Brain pericyte (primary cell): ENCODE measurements at regions not wholly inside any gene's neighbourhood (a gene's known extent, or its start where the extent isn't known, plus 50 kb on each side); places are given as distances from the start of the nearest gene placed in this dataset.

Source experiments
- DNase-seq: peaks from one replicate; pipeline ENCODE4 v3.0.0-alpha.2; 2012; ENCODE audit warnings: low read depth, low spot score

DNA sequence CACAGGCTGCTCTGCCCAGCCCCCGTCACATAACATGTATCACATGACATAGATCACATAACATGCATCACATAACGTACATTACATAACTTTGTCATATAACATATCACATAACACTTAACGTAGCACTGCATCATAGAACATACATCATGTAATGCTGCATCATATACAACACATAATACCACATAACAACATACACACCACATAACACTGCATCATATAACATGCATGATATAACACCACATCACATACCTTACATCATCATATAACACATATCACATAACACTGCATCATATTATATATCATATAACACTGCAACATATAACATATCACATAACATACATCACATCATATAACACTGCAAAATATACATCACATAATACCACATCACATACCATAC lies 83.8 kb downstream of the AXIN2 start:
- no peak for DNase-seq

DNA sequence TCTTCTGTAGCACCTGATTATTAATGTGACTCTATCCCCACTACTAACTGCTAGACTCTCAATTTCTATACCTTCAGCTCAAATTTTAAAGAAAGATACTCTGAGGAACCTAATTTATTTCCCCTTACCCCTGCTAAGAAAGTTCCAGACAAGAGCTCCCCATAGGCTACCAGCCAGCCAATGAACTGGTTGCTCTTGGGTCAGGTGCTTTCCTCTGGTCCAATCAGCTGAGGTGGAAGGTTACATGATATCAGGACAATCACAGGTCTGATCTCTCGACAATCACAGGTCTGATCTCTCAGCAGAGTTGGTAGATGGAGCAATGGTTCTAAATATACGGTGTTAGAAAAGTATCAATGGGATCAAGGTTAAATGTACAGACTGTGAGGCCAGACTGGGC lies 86.8 kb downstream of the AXIN2 start:
- DNase-seq: no peak

DNA sequence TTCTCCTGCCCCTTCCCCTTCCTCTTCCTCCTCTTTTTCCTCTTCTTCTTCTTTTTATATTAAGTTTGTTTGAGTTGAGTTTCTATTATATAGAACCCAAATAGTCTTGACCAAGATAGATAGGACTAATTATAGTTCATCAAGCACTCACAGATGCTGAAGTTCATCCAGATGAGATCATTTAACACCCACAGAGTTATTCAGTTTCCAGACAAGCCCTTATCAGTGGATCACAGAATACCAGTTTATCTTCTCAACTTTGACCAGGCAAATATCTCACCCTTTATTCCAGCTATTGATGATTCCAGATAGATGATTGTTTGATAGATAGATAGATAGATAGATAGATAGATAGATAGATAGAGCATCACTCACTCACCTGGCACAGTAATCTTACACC lies 87.5 kb downstream of the AXIN2 start:
- no peak for DNase-seq

DNA sequence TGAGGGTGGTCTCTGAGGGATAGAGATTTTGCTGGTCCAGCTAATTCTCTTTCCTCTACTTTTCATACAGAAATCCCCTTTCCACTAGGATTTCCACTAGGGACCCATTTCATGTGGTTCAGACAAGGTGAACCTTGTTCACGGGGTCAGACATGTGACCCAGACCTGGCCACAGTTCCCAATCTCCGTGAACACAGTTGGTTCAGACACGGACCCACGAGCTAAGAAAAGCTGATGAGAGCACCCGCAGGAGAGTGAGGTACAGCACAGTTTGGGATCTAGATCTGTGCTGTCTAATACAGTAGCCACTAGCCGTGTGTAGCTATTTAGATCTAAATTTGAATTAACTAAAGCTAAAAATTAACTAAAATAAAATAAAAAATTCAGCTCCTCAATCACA lies 88.1 kb downstream of the AXIN2 start:
- DNase-seq: no peak

DNA sequence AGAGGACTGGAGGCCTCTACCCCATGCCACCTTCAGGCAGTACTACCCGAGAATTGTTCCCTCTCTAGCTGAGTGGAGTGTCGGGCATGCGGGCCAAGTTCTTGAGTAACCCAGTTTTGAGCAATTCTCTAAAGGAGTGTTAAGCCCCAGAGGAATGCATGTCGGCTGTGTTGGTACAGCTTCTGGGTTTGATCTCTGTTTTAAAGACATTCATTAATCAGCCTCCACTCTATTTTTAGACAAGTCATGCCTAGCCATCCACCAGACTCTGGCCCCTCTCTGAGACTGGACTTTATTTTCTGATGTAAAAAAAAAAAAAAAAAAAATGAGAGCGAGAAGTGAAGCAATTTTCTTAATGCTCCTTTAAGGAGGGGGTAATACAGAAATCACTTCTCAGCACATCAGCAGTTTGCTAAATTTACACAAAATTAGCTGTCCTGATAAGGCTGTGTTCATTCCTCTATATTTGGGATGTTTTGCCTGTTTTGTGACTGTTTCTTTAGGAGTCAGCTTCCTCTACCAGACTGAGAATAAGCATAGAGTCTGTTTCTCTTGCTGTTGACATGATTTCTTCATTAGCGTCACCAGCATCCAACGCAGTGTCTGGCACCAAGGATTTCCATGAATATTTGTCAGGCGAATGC lies 88.7 kb downstream of the AXIN2 start:
- DNase-seq: no peak

DNA sequence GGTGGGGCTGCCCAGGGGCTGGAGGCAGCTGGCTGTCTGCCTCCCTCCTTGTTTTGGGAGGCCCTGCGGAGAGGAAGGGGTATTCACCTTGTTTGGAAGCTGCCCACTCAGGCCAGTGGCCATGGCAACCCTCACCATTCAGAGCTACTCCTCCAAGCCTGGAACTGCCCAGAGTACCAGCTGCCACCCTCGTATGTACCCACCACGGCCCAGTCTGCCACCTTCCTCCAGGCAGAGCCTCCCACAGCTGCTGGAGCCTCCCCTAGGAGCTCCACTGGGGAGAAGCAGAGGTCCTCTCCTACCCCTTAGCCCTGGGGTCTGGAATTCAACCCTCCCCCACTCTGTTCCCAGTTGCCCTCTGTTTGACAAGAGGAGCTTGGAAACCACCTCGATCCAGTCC lies 90.7 kb downstream of the AXIN2 start:
- no peak for DNase-seq

DNA sequence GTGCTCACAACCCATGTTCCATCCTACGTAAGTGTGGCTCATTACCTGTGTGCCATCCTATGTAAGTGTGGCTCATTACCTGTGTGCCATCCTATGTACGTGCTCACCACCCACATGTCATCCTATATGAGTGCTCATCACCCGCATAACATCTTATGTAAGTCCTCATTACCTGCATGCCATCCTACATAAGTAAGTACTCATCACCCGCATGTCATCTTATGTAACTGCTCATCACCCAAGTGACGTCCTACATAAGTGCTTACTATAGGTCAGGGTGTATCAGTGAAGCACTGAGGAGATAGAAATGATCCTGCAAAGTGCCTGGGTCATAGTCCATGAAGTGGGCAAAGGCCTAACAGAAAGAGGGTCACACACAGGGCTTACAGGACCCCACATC lies 93.1 kb downstream of the AXIN2 start:
- DNase-seq: no peak

DNA sequence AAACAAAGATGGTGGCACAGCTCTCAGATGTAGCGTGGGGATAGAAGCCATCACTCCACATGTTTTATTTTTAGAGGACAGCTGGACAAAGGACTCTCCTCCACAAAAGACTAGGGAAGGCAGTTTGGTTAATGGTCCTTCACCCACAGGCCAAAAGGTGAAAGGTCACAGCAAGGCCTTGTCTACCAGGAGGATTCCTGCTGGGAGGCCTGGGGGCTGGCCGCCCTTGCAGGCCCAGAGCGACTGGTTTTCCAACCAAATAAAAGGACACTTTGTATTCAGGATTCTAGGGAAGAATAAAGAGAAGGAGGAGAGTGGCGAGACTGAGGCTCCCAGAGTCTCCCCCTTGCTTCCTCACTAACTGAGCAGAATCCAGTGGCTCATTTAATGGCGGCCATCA lies 94.3 kb downstream of the AXIN2 start:
- DNase-seq: no peak

DNA sequence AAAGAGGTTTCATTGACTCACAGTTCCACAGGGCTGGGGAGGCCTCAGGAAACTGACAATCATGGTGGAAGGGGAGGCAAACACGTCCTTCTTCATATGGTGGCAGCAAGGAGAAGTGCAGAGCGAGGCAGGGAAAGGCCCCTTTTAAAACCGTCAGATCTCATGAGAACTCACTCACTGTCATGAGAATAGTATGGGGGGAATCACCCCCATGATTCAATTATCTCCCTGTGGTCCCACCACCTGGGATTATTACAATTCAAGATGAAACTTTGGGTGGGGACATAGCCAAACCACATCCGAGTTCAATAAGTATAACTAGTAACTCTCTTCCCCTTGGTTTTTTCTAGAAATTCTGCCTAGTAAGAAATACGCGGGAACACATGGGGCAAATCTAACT lies 94.9 kb downstream of the AXIN2 start:
- no peak for DNase-seq

DNA sequence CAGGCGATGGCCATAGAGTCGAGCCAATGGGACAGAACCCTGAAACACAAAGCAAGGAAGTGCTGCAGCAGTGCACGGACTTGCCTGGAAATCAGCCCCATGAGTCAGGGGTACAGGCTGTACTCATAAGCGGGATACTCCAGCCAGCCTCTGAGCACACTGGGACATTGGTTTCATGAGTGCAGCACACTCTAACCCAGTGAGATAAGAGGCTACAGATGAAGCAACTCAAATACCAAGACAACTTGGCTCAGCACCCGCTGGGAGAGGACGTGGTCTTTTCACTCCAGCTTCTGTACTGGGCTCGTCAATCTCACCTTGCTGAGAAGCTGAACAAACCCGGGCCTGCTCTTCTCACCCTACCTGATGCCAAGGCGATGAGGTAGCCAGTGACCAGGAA lies 98.2 kb downstream of the AXIN2 start:
- DNase-seq: no peak

DNA sequence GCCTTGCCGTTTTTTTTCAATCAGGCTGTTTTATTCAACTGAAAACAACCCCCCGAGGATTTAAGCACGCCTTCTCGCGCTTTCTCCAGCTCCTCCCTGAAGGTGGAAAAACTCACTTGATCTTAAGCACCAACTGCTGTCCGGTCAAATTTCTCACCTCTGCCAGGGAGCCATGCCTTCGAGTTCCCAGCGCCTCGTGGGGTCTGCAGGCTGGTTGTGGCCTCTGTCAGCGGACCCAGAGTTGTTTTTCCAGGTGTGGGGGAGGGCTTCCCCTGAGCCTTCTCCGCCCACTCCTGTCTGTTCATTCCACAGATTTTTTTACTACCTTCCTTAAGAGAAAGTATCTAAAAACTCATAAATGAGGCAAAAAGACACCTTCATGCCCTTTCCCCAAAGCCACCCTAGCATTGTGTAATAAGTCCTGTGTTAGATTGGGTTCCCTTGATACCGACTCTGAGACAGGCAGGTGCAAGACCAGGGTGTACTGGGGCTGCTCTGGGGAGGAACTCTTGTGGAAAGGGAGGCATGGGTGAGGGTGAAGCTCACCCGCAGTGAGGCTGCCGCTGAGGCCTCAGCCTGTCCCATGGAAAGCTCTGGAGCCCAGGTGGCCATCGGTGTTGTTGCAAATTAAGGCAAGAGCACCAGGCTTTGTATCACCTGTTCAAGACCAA lies 101.6 kb downstream of the AXIN2 start:
- no peak for DNase-seq

DNA sequence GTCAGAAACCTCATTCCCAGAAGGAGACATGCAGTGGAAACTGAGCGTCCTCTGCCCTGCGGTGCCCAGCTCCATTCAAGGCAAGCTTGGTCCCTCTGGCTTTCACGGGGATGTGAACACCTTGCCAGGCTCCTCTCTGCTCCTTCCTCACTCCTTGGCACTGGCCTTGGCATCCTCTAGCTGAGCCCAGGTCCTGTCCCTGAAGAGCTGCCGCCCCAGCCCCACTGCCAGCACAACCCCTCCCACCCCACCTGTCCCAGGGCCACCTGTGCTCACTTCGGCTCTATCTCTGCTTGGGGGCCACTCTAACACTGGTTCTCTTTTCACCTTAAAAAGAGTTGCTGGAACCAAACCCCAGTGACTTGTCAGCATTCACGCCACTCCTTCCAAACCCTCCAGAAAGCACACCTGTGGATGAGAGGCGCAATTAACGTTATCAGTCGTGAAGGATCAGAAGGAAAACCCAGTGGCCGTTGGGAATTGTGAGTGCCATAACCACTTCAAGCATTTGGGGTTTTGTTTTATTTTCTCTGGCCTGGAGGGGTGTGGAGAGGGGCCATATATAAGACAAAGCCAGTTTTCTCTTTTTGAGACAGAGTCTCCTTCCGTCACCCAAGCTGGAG lies 103.7 kb downstream of the AXIN2 start:
- DNase-seq: no peak

DNA sequence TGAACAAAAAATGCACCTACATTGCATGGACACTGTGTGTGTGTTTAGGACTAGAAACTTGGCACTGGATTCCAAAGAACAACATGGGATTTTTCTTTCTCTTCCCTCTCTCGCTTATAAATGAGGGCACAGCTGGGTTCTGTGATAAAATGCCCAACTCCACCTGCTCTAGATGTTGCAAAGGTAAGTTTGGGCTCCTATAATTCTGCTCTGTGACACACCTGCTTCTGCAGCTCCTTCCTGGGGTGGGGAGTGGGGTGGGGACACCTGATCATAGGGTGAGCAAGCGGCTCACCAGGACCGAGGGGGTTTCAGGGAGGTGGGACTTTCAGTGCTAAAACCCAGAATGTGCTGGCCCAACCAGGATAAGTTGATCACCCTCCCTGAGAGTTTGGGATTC lies 104.3 kb downstream of the AXIN2 start:
- DNase-seq: no peak

DNA sequence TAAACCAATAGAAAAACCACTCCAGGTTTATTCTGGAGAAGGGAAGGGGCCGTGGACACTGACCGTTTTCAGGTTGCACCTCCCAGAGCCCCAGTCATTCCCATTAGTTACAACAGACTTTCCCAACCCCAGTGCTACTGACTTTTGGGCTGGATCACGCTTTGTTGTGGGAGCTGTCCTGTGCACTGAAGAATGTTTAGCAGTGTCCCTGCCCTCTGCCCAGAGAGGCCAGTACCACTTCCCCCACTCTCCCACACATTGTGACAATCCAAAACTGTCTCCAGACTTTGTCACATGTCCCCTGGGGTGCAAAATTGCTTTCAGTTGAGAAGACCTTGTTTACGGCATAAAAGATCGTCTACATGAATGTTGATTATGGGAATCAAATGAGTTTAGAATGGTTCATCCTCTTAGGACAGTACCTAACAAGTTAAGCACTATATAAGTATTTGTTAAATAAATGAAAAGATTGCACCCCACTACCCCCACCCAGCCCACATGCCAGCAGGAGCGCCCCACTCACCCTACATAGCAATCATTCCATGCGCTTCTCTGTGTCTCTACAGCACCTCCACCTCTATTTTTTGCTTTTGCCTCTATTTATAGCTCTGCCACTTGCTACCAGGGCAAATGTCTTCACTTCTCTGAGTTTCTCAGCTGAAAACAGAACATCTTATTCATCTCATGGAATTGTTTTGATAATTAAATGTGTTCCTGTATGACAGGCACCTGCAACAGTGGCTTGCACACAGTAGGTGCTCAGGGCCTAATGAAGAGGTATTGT lies 104.9 kb downstream of the AXIN2 start:
- DNase-seq: no peak

DNA sequence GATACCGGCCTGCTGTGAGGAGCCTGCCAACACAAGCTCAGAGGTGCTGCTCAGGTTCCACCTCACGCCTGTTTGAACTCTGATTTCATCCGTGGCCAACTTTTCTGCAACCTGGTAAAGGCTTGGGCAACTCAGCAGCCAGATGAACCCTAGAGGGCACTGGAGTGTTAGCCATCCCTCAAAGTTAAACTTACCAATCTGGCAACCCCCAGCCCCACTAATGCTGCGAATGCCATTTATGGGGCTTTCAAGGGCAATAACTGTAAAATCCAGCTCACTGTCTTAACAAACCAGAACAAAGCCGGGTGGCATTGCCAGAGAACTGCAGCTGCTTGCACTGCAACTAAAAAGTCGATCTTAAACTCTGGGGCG lies 105.5 kb downstream of the AXIN2 start:
- DNase-seq: no peak

DNA sequence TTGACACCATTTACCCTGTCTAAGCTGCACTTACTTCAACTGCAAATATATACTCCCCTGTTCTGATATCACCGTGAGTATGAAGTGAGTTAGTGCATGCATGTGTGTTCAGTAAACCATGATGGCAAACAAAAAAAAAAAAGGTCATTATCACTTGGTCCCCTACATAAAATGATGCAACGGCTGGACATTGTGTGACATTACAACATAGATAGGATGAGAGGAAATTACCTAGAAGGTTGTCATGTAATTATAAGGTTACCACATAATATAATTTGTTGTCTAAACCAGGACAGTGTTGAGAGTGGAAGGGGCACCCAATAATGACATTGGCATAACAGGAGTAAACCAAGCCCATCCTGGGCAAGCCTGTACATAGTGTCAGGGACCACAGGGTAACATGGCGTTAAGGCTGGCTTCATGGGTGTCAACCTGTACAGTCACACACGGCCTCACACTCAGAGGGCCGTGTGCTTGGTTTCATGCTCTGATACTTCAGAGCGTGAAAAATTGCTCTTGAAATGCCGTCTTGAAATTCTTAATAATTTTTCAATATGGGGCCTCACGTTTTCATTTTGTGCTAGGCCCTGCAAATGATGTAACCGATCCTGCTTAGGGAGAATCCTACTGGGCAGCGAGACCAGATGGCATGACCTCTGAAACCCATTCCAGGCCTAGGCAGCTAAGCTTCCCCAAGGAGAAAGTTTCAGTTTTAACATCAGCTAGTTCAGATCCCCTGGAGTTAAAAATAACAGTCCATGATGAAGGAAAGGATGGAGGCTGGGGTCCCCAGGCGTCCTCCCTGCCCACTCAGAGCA lies 106.1 kb downstream of the AXIN2 start:
- no peak for DNase-seq

DNA sequence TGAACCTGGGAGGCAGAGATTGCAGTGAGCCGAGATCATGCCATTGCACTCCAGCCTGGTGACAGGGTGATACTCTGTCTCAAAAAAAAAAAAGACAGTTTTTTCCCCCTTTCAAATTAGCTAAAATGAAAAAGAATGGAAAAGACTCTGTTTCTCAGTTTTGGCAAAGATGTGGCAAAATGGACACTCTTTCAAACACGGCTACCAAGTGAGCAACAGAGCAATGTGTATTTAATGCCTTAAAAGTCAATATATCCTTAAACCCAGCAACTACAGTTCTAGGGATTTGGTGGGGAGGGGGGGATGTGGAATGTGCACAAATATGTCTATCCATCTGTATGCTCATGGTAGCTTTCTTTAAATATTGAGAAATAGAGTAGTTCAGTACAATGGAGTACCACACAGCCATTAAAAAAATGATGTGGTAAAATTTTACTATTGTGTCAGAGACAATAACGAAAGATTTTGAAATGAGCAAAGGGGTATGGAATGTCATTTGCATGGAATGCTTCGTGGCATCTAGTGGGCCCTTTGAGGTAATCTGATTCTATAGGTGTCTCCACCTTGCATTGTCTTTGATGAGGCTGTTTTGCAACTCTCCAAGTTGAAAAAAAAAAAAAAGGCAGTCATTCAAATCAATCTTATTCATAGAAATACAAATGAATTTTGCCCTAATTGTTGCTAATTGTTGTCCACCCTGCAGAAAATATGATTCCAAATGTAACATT lies 108.1 kb downstream of the AXIN2 start:
- no peak for DNase-seq

DNA sequence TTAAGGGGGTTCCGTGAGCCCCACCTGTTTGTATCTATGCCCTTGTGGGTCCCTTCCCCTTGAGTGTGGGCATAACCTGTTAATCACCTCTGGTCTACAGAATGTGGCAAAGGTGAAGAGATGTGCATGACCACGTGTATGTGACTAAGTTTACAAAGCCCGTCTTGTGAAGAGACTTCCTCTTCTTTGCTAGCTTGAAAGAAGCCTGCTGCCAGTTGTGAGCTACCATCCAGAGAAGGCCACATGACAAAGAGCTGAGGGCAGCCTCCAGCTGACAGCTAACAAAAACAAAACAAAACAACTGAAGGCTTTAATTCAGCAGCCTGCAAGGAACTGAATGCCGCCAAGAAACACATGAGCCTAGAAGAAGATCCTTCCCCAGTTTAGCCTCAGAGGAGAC lies 112.0 kb downstream of the AXIN2 start:
- no peak for DNase-seq

DNA sequence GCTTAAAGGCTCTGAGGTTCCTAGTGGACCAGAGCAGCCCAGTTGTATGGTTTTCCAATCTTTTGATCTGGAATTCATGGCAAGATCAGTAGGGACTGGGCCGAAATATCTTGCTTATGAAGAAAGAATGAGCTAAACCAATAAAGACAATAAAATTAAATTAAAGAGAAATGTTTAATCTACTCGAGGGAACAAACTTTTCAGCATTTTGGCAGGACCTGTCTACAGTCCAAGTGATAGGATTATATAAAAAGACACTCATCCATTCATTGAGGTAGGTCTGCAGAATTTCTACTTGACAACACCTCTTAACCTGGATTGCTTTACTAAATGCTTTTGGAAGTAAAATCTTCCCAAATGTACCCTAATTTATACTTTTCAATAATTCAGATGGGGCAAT lies 113.6 kb downstream of the AXIN2 start:
- no peak for DNase-seq

DNA sequence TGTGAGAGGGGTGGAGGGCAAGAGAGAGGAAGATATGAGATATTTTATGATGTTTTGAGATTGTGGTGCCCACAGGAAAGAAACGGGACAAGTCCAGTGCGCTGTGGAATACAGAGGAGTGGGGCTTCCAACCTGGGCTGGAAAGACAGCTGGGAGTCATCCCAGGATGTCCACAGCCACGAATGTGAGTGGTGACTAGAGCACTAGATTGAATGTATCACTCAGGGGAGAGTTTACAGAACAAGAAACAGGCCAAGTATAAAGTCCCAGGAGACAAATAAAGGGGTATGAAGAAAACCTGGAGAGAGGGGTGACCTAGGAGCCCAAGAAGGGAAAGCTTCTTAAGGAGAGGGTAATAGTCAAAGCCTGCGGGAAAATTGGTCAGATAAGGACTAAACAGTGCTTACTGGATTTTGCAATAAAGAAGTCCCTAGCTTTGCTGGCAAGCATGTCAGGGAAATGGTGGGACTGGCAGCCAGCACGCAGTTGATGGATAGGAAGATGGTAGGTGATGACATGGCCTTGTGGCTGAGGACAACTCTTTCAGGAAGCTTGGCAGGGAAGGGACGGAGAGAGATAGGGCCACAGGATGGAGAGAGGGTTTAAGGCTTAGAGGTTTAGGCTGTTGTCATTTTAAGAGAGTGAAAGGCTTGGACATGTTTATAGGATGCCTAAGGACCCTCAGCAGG lies 114.5 kb downstream of the AXIN2 start:
- no peak for DNase-seq

DNA sequence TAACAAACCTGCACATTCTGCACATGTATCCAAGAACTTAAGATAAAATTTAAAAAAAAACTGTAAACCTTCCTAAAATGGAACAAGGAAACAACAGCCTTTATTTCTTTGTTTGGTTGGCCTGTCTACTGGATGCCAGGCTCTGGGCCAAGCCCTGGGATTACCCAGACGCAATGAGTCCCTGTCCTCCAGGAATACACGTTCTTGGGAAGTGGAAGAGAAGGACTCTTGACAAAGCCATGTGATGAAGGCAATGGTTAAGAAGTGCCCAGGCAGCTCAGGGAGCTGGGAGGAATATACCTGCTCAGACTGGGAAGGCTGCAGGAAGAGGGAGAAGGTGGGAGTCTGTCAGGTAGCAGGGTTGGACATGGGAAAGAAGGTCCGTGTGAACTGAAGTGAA lies 115.4 kb downstream of the AXIN2 start:
- no peak for DNase-seq
